ENCODE measurements at regions not wholly inside any gene's neighbourhood (a gene's known extent, or its start where the extent isn't known, plus 50 kb on each side); places are given as distances from the start of the nearest gene placed in this dataset.

- TF ChIP-seq CTCF (conservative IDR thresholded peaks at IDR 0.05) = no peak
- no peak for TF ChIP-seq ZFX (IDR thresholded peaks at IDR 0.05)
Measured at GRCh38 chr16:76985392-76986045, 205.5 kb upstream of the MON1B start.
